GM03348 (cell line): ENCODE measurements at regions not wholly inside any gene's neighbourhood (a gene's known extent, or its start where the extent isn't known, plus 50 kb on each side); places are given as distances from the start of the nearest gene placed in this dataset.
"Not testable (repeated sequence)": the region's sequence is repeated elsewhere in the genome, so short reads cannot be mapped to it uniquely, and the experiment has no call there.

Experiments
- DNase-seq: peaks from one replicate; pipeline ENCODE4 v3.0.0; 2012; ENCODE audit warnings: low spot score

- DNase-seq: no peak
Observed at GRCh38 chr5:89546657-89547056, 663.7 kb upstream of the MEF2C start.

DNA sequence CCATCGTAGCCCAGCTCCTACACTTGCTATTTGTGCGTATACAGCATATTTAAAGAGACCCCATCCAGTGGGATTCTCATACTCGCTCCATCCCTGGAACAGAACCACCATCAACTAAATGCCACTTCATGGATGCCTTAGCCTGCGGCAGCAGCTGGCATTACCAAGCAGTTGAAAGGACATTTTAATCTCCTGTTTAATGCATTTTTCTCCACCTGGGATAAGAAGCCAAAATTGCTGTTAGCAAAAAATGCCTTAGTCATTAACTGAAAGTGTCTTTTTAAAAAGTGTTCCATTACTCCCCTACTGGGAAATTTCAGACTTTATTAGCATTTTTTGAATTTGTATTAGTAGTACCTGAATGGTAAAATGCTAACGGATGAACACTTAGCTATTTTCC is 662.6 kb upstream of the MEF2C start:
- no peak for DNase-seq

- DNase-seq: no peak
Observed at GRCh38 chr5:89545076-89545475, 662.1 kb upstream of the MEF2C start.

GRCh38 chr5:89542736-89543135 is 659.8 kb upstream of the MEF2C start:
- DNase-seq: no peak

- DNase-seq: no peak
Observed at GRCh38 chr5:89537800-89538199, 654.8 kb upstream of the MEF2C start.

GRCh38 chr5:89536020-89536419 is 653.0 kb upstream of the MEF2C start:
- no peak for DNase-seq

- DNase-seq: peak; percentile 14
Observed at GRCh38 chr5:89535411-89535810, 652.4 kb upstream of the MEF2C start.

- peak; percentile 39 for DNase-seq
Observed at GRCh38 chr5:89534331-89534730, 651.3 kb upstream of the MEF2C start.

GRCh38 chr5:89524785-89525184 is 641.8 kb upstream of the MEF2C start:
- DNase-seq: no peak

DNA sequence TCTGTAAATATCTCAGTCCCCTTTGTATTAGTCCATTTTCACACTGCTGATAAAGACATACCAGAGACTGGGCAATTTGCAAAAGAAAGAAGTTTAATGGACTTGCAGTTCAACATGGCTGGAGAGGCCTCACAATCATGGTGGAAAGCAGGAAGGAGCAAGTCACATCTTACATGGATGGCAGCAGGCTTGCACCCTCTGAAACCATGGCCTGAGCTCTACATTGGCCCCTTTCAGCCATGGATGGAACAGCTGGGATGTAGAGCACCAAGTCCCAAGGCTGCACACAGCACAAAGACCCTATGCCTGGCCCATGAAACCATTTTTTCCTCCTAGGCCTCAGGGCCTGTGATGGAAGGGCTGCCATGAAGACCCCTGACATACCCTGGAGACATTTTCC is 640.9 kb upstream of the MEF2C start:
- DNase-seq: not testable (repeated sequence)

- DNase-seq: no peak
Observed at GRCh38 chr5:89520771-89521170, 637.8 kb upstream of the MEF2C start.

DNA sequence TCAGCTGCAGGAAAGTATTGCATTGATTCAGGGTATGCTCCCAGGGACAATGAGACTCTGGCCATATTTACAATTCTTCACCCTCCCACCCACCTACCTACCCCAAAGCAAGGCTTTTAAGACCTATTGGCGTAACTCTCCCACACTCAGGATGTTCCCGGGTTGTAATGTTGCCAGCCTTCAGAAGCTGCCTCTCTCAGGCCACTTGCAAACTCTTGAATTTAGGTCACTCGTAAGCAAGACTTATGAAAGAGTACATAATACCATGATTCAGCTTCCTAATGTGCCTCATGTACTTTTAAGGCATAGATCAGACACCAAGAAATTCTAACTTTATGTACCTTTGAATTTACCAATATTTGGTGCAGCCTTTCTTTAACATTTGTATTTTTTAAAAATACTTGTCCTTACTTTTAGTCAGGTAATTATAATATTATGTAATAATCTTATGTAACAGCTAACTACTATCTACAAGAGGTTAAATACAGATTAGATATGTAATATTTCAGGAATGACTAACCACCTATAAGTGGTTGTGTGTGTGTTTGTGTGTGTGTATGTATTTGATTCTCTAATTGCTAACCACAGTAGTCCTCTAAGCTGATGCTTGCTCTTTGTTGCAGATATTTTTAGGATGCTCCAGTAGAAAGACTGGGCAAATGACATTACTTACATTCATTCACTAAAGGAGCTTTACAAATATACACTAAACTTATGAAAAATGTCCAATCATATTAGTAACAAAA is 630.5 kb upstream of the MEF2C start:
- no peak for DNase-seq

DNA sequence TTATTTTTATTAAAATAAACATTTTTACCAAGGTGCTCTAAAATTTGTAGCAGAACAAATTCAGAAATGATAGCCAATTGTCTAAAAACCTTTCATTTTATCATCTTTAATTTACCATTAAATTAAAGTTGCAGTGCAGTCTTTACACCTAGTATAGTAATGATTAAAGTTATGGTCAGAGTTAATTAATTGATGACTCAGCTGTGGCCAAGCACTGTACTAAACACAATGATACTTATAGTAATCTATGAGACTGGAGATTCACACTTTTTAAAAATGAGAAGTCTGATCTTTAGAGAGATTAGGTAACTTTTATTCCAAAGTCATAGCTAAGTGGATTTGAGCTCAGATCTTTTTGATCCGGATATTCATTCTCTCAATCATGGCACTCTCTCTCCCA is 621.1 kb upstream of the MEF2C start:
- no peak for DNase-seq

DNA sequence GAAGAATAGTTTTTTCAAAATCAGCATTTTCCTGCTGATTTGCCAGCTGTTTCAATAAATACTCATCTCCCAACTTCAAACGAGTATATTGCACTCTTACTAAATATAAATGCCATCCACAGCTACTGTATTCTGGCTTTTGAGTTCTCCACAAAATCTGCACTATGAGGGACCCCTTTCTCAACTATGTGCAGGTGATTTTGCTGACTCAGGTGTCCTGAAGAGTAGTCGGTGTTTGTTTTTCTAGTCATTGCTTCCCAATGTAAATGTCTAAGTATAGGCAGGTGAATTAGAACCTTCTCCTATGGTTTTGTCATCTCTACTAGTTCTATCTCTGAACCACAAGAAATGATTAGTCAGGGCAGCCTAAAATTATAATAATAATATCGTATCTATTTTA is 616.8 kb upstream of the MEF2C start:
- no peak for DNase-seq

- DNase-seq: no peak
Observed at GRCh38 chr5:89498699-89499098, 615.7 kb upstream of the MEF2C start.

- DNase-seq: no peak
Observed at GRCh38 chr5:89493414-89493813, 610.4 kb upstream of the MEF2C start.

GRCh38 chr5:89484962-89485361 is 602.0 kb upstream of the MEF2C start:
- no peak for DNase-seq

DNA sequence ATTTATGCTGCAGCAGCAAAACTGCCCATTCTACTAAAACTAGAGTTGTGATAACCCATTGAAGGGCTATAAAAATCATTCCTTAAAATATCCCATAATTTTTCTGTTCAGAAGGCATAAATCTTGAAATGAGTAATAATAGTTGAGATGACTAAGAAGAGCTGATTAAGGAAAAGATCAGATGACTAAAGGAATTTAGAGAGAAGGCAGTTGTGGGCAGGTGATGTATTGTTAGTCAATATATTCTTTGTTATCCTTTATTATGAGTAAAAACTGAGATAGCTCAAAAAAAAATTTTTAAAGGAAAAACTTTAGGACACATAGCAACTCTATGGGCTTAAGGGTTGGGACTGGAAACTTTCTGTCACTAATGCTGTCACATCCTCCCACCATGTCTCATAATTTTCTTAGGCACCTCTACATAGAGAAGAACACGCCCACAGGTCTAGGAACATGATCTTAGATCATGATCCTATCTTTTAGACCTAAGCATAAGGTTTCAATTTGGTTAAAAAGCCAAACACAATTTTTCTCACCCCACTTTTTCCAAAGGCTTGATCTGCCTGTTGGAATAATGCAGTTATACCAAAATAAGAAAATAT is 597.5 kb upstream of the MEF2C start:
- peak; percentile 4 for DNase-seq

DNA sequence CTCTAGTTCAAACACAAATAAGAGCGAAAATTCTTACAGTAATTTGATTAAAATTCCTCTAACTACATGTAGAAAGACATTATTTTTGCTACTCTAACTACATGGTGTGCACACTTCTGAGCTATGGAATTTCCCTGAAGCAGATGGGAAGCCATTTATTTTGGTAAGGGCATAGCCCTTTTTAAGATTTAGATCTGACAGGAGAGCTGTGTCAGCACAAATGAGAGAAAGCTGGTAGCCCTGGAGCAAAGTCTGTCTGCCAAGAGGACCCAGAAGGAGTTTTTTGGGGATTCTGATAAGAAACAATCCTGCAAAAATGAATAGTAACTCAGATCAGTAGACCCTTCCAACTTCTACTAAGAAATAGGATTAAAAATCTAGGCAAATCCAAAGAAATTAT is 595.9 kb upstream of the MEF2C start:
- DNase-seq: no peak

DNA sequence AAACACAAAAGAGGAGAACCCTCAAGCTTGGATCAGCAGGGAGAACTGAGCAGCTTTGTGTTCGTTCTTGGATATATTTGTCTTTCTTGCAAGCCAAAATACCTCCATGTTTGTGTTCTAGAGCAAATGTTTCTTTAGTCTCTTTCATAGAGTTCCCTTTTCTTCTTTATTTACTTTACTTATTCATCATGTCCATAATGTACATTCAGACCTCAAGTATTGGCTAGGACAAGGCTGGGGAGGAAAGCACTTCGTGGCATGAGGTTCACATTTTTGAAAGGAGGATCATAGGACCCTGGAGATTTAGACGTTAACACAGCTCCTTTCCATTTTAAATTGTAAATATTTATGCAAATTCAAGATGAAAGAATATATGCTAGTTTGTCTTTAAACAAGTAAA is 590.2 kb upstream of the MEF2C start:
- no peak for DNase-seq

DNA sequence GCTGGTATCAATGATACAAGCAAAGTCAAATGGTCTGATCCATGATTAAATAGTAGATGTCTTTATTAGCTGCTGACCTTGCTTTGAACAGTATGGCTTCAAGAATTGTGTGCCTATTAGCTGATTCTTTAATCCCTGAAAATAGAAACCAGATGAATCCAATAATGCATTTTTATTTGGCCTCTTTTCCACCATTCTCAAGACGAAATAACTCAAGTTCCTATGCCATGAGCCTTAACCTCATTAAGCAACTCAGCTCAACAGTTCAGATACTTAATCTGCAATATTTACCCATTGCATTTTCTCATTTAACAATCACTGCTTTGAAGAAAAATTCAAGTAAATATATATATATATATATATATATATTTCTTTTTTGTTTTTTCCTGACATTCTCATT is 588.6 kb upstream of the MEF2C start:
- peak; percentile 54 for DNase-seq

- no peak for DNase-seq
Observed at GRCh38 chr5:89471115-89471514, 588.1 kb upstream of the MEF2C start.

- DNase-seq: no peak
Observed at GRCh38 chr5:89470658-89471057, 587.7 kb upstream of the MEF2C start.

- no peak for DNase-seq
Observed at GRCh38 chr5:89458332-89458656, 575.3 kb upstream of the MEF2C start.
